NCI-H1417 (cell line): ENCODE measurements at regions not wholly inside any gene's neighbourhood (a gene's known extent, or its start where the extent isn't known, plus 50 kb on each side); places are given as distances from the start of the nearest gene placed in this dataset.
"Not testable (repeated sequence)": the region's sequence is repeated elsewhere in the genome, so short reads cannot be mapped to it uniquely, and the experiment has no call there.

ENCODE experiments used
- DNase-seq, 3 experiments: peaks; one replicate each; lab custom pipeline; 2025; lab: John Stamatoyannopoulos, UW

DNA sequence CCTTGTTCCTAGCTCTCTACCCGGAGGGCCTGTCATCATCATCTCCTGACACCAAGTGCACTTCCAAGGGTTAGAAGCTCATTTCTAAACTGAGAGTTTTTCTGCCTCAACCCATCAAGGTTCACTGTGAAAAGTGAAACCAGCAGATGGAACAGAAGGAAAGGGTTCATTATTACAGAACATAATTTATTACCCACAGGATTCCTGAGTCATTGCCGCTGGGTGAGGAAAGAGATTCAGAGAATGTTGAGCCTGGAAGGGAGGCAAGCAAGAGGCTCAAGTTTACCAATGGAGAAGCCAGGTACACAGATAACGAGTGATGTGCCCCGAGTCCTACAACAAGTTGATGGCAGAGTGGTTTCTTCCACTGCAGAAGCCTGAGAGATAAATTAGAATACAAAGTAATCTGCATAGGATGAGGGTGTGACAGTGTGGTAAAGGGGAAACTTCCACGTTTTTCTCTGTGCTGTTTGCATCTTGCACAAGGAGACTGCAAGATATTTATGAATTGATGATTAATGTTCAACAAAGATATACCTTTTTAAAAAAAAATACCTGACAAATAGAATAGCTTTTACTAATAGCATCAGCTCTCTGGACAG lies 80.5 kb upstream of the SETMAR start:
- DNase-seq = no peak

DNA sequence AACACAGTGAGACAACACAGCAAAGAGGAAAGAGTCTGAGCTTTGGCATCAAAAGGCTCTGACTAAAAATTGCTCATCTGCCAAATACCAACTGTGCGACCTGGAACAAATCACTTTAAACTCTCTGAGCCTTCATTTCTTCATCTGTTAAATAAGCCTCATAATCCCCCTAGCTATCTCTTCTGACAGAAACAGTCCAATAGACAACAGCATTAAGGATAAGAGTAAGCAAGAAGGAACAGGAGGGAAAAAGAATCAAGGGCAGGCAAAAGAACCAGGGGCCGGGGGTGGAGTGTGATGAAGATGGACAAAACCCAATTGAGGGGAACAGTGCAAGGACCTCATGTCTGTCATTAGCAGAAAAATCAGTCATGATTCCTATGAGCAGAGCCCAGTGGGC lies 79.4 kb upstream of the SETMAR start:
- no peak for DNase-seq

DNA sequence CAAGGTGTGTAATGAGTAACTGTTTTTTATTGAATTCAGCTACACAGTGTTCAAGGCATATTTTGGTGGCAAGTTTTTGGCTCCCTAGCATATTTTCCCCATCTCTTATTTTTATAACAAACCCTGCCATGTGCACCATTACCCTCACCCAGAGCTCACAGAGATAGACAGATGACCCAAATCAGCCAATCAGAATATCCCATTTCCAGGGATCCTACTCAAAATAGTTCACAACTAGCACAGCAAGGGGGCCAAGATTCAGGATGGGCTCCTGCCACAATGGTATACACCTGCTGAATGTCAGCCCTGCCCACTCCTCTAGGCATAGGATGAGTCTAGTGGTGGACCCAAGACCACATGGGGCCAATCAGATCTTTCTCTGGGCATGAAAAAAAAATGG lies 78.8 kb upstream of the SETMAR start:
- DNase-seq = no peak

DNA sequence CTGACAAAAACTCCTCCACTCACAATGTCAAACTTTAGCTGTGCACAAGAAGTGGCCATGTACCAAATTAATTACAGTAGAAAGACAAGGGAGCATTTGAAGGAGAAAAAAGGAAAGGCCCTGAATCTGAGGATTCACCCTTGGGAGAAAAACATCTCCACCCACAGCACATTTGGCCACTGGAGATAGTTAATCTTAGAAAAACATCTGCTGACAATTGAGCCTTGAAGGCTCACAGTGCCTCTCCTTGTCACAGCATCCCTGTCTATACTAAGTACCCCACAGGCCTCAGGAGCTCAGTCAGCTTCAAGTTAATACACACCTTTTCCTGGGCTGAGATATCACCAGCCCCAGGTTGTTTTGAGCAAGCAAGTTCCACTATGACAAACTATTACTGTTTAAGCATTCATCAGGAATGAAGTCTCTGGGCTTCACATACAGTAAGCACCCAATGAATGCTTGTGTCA lies 78.1 kb upstream of the SETMAR start:
- no peak for DNase-seq

DNA sequence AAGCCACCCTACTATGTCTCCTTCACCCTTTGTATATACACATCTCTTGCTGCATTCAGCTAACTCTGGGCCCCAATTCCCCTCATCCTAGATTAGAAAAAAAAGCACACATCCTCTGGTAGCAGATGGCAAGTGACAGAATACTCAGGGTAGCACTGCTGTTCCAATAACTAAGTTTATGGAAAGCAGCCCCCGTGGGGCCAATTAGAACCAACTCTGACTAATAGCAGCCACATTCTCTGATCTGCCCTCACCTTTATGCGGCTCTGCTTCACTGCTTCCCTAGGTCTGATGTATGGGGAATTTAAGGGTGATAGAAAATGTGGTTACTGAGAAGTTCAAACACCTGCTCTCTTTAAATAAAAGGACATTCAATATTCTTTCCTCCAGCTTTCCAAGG lies 74.9 kb upstream of the SETMAR start:
- peak in 1 of 3 experiments; percentile 63 for DNase-seq

DNA sequence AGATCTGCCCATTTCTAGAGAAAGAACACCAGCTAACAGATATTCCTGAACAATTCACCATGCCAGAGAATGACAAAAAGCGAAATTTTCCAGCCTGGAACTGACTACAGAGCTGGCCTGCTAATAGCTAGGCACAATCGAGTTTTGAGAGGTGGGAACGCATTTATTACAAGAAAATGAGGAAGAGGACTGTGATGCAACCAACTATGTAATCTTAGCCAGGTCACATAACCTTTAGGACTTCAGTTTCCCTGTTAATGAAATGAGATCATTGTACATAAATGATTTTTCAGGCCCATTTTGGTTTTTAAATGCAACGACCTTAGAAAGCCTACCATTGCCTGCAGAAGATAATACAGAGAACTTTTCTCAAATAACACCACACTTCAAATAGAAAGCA lies 72.1 kb upstream of the SETMAR start:
- no peak for DNase-seq

DNA sequence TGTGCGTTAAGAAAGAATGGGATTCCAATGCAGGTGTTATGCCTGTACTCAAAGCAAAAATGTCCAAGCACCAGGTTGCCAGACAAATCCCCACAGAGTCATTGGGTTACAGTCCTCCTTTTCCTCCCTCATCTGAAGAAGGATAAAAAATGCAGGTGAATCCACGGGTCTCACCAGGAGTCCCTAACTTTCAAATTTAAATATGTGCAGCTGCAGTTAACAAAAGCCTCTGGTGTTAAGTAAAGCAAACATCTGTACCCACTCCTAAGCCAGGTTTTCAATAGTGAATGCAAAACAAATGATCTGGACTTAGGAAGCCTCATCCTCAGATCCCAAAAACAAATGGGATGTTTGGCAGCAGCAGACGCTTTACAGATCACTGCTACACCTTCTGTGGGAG lies 70.4 kb upstream of the SETMAR start:
- no peak for DNase-seq

DNA sequence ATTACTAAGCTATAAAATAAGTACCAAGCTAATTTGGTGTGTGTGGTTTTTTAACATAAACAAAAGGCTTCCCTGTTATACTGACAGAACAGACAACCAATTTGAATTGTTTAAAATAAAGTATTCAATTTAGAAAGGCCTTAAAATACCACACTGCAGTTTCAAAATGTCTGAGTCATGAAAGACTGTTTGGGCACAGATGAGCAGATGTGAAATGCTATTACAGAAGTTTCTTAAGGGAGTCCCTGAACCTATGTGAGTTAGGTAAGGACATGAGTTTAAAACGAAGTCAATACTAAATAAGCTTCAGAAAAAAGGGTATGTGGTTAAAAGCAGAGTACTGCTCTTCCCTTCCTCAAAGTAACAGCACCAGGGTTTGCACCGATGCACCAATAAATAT lies 69.7 kb upstream of the SETMAR start:
- no peak for DNase-seq

DNA sequence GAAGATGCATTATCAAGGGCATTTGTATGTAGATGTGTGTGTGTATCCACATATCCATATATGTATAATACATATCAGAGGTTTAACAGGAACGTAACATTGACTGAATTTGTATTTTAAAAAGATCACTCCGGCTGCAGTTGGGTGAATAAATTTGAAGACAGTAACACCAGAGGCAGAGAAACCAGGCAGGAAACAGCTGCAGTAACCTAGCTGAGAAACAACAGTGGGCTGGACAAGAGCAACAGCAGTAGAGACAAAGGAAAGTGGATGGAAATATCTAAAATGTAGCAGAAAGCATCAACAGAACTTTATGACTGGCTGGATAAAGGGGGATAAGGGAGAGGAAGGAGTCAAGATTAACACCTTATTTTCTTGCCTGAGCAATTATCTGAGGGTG lies 68.3 kb upstream of the SETMAR start:
- DNase-seq = no peak

DNA sequence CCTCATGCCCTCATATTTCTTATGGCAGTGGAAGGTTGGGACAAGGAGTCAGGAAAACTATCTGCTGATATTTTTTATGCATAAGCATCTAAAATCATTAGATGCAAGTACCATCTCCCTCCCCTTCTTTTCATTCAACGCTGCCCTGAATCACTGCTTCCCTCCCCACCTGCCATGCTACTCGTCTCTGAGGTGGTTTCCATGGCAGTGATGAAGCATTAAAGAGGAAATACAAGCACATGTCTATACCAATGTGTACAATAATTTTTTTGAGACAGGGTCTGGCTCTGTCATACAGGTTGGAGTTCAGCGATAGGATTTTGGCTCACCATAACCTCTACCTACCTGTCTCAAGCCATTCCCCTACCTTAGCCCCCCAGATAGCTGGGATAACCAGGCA lies 67.5 kb upstream of the SETMAR start:
- DNase-seq = no peak

DNA sequence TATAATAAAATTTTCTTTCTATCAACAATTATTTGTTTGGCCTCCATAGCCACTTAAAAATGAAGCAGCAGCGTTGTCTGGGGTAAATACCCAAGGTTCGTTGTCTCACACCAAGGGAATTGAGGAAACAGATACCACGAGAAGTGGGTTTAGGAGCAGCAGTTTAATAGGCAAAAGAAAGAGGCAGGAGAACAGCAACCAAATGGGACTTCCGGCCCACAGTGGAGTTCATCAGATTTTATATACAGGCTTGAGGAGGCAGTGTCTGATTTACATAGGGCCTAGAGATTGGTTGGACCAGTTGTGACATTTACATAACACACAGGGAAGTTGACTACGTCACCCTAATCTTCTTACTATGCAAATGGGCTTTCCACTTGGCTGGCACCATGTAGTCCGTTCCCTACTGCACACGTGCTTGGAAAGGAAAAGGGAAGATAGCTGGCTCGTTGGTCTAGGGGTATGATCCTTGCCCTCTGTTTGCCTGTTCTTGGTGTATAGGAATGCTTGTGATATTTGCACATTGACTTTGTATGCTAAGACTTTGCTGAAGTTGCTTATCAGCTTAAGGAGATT lies 61.5 kb upstream of the SETMAR start:
- DNase-seq = no peak

DNA sequence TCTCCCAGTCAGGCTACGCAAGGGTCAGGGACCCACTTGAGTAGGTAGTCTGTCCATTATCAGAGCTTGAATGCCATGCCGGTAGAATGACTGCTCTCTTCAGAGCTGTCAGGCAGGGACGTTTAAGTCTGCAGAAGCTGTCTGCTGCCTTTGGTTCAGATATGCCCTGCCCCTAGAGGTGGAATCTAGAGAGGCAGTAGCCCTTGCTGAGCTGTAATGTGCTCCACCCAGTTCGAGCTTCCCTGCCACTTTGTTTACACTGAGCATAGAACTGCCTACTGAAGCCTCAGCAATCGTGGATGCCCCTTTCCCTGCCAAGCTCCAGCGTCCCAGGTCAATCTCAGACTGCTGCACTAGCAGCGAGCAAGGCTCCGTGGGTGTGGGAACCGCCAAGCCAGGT lies 57.5 kb upstream of the SETMAR start:
- no peak for DNase-seq

DNA sequence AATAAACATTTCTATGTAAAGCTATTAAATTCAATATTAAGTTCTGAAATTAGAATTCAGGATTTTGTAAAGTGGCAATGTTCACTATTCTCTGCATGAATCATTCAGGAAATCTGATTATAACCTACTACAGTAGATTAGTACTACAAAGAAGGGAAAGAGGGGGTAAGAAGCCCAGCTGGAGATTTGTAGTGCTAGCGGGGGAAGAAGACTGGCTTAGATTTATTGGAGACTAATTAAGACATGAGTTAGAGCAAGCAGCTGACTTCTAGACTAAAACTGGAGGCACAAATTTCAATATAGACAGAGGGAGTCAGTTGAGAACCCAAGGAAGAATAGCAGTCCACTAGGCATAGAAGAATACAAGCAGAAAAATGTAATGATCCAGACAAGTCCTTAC lies 55.8 kb upstream of the SETMAR start:
- no peak for DNase-seq

DNA sequence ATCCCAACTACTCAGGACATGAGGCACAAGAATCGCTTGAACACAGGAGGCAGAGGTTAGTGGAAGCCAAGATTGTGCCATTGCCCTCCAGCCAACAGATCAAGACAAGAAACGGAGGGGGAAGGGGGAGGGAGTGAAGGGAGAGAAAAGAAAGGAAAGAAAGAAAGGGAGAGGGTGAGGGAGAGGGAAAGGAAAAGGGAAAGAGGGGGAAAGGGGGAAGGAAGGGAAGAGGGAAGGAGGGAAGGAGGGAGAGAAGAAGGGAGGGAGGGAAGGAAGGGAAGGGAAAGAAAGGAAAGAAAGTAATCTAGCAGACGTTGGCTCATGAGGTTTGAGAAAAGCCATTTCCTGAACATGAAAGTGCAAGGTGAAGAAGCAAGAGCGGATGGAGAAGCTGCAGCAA lies 53.1 kb upstream of the SETMAR start:
- no peak for DNase-seq

DNA sequence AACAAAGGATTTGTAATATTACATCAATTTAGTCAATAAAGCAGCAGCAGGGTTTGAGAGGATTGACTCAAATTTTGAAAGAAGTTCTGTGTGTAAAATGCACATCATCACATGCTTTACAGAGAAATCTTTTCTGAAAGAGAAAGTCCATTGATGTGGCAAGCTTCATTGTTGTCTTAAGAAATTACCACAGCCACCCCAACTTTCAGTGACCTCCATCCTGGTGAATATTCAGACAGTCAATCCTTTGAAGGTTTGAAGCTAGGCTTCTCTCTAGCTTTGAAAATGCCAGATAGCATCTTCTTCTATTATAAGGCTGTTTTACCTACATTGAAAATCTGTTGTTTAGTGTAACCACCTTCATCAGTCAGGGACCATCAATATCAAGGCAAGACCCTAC lies 51.8 kb upstream of the SETMAR start:
- no peak for DNase-seq

DNA sequence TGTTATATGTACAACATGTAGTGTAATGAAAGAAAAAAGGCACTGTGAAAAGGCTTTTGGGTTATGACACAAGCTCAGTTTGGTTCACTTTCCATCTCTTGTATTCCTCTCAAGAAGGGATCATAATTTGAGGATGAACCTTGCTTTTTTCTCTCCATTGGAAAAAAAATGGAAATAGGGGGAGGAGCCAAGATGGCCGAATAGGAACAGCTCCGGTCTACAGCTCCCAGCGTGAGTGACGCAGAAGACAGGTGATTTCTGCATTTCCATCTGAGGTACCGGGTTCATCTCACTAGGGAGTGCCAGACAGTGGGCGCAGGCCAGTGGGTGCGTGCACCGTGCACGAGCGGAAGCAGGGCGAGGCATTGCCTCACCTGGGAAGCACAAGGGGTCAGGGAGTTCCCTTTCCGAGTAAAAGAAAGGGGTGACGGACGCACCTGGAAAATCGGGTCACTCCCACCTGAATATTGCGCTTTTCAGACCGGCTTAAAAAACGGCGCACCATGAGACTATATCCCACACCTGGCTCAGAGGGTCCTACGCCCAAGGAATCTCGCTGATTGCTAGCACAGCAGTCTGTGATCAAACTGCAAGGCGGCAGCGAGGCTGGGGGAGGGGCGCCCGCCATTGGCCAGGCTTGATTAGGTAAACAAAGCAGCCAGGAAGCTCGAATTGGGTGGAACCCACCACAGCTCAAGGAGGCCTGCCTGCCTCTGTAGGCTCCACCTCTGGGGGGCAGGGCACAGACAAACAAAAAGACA lies 49.9 kb upstream of the SETMAR start:
- DNase-seq = not testable (repeated sequence)
